OCI-LY1 (cell line): ENCODE measurements at regions not wholly inside any gene's neighbourhood (a gene's known extent, or its start where the extent isn't known, plus 50 kb on each side); places are given as distances from the start of the nearest gene placed in this dataset.

ENCODE experiments used
- CTCF ChIP-seq: fragments of 200-600 bp; sonication (generic), shearing (Covaris generic); IDR thresholded peaks from 2 replicates; pipeline ENCODE4 v1.5.1; 2017; ENCODE audit warnings: mild to moderate bottlenecking, antibody characterized with exemption, low read length, moderate library complexity, mixed read lengths
- EZH2 ChIP-seq: fragments of 200-600 bp; sonication (generic), shearing (Covaris generic); IDR thresholded peaks from 2 replicates; pipeline ENCODE4 v1.8.0; 2017; ENCODE audit warnings: borderline replicate concordance, mixed run types, mild to moderate bottlenecking, antibody characterized with exemption, low read length, moderate library complexity, mixed read lengths

GRCh38 chr3:105154692-105155091 lies 212.0 kb upstream of the ALCAM start:
- no peak for TF ChIP-seq CTCF
- no peak for TF ChIP-seq EZH2
